DND-41 (cell line): ENCODE measurements at regions not wholly inside any gene's neighbourhood (a gene's known extent, or its start where the extent isn't known, plus 50 kb on each side); places are given as distances from the start of the nearest gene placed in this dataset.

ENCODE experiments used
- CTCF ChIP-seq: IDR thresholded peaks from 2 replicates; pipeline ENCODE4 v1.5.1; 2012; ENCODE audit warnings: borderline replicate concordance, low read length, moderate library complexity, mild to moderate bottlenecking; ENCODE audit not compliant: poor library complexity, severe bottlenecking; ENCODE audit errors: extremely low read depth
- EZH2 ChIP-seq: IDR thresholded peaks from 3 replicates; pipeline ENCODE4 v1.6.1; 2012; ENCODE audit warnings: borderline replicate concordance, low read depth, mild to moderate bottlenecking, moderate library complexity, low read length, inconsistent platforms; ENCODE audit not compliant: severe bottlenecking

DNA sequence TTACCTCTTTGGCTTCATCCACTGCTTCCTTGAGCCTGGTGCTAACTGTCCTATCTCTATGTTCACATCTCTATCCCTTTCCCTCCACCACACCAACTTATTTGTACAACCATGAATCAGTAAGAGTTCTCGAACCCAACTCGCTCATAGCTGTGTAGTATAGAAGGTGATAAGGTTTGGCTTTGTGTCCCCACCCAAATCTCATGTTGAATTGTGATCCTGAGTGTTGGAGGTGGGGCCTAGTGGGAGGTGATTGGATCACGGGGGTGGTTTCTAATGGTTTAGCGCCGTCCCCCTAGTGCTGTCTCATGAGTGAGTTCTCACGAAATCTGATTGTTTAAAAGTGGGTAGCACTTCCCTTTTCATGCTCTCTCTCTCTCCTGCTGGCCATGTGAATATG lies 235.6 kb upstream of the FMN2 start:
- no peak for TF ChIP-seq CTCF
- no peak for TF ChIP-seq EZH2
